HG02938 (cell line): ENCODE measurements at regions not wholly inside any gene's neighbourhood (a gene's known extent, or its start where the extent isn't known, plus 50 kb on each side); places are given as distances from the start of the nearest gene placed in this dataset.

Source experiments
- ATAC-seq: cut with Tn5 transposase; IDR thresholded peaks from one replicate; pipeline ENCODE4 v1.9.1; 2021; ENCODE audit warnings: mild to moderate bottlenecking, moderate library complexity; ENCODE audit not compliant: unreplicated experiment

DNA sequence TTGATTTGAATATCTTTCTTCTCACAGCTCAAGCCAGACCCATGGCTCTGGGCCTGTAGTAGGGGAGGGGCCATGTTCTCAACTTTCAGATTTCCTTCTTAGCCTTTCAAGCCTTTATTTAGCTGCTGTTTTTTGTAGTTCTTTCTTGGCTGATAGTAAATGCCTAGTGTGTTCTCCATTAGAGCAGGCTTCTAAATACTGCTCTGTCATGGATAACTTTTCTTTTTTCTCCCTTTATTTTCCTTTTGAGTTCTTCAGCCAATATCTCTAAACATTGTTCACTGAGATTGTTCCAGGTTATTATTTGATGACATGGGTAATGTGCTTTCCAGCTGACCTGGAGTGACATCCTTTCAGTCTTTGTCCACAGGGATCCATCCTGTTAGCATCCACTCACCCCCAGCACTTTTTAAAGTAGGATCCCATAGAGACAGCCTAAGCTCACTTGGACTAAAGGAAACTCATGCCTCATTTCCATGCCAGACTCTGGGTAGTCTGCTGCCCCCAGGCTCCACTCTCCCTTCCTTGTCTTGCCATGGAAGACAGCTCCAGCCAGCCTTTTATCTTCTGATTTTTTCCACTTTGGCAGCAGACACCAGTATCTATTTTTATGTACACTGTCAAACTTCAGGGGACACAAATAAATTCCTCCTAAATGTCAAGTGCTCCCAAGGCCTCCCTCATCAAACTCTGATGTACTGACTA is 645.6 kb downstream of the RNF144B start:
- no peak for ATAC-seq

DNA sequence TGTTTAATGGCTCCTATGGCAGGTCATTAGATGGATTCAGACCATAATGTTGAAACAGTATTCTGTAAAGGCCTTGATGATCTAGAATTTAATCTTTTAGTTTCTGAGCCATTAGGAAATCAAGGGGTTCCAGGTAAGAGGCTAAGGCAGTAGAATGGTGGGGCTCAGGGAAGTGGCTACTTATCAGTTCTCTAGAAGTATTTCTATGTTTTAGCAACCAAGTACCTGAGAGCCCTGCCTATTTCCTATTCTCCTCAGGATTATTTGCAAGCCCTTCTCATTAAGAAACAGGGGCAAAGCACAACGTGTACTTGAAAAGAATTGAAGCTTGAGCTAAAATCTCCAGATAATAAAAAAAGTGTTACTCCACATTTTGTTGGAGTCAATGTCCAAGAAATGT is 646.5 kb downstream of the RNF144B start:
- no peak for ATAC-seq

DNA sequence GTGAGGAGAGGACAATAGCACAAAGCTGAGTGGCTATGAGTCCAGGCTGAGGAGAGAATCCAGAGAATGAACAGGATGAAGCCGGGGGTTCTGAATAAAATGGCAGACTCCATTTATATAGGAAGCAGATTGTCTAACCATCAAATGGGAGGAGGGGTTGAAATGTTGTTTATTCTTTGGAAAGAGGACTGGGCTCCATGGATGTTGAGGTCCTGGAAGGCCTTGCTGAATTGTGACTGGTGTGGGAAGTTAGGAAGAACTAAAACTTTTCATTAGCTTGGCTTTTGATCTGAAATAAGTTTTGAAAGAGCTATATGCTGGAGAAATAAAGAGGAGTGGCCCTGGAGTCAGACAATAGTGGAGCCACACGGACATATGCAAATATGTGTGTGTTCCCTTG is 647.8 kb downstream of the RNF144B start:
- no peak for ATAC-seq

DNA sequence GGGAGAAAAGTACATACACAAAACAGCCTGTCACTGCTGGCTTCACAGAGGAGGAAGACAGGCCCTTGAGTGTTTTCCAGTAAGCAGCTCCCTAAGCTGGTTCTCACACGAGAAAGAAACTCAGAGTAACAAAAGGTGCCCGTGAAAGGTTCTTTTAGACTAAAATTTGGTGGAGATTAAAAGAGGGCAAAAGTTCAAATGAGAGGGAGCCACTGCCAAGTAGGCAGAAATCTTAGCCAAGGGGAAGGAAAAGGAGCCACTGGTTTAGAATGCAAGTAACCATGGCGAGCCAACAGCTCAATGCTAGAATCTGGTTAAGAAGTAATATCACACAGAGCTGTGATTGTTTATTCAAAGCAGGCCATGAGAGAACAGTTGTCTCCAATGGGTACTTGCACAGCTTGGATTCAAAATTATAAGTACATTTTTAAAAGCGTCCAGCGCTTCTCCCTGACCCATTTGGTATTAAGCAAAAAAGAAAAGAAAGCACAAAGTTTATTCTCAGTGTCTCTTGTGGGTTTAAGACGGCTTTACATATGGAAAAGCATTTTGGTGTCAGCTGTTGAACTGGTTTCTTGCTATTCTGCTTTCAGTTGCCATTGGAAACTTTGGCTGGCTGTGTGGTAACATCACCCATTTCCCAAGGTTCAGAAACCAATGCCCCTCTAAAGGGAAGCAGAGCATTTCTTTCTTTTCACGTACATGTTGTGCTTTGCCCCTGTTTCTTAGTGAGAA is 648.5 kb downstream of the RNF144B start:
- no peak for ATAC-seq

DNA sequence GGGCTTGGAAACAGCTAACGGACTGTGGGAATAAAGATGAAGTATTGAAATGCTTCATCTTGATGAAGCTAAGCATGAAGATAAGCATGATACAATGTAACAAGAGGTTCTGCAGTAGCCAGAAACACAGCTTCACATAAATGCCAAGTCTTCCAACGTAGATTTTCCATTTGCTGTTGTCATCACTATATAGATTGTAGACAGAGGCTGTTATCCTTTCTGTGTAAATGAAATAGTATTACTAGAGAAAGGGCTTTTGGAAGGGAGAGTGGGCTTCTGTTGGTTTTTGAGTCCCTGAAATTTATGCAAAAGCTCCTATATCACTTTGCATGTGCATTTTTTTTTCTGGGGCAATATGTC is 649.0 kb downstream of the RNF144B start:
- ATAC-seq, result no peak

DNA sequence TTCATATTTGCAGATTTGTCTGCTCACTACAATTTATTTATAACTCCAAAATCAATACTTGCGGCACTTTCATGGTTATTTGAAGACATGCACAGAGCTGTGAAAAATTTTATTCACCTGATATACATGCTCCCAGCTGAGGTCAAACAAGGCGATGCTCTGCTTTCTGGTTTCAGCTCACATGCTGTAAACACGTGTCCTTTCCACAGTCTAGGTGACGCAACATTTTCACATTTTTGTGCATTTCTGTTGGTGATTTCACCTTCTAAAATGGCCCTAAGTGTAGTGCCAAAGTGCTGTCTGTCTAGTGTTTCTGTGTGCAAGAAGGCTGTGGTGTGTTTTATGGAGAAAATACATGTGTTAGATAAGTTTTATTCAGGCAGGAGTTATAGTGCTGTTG is 650.5 kb downstream of the RNF144B start:
- no peak for ATAC-seq

DNA sequence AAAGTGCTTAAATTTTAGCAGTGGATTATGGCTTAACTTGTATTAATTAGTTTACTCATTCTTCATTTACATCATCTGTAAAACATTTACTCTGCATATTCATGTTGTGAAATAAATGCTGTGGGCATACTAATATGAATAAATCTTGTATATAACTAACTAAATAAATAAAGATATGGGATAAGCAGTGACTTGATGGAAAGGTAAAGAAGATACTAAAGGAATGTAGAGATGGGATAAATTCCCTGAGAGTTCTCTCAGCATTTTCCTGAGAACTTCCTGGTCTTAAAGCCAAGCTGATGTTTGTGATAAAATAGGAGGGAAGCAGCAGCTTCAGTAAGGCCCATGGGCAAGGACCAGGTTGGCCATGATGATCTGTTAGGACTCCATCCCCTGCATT is 652.1 kb downstream of the RNF144B start:
- ATAC-seq, result no peak

DNA sequence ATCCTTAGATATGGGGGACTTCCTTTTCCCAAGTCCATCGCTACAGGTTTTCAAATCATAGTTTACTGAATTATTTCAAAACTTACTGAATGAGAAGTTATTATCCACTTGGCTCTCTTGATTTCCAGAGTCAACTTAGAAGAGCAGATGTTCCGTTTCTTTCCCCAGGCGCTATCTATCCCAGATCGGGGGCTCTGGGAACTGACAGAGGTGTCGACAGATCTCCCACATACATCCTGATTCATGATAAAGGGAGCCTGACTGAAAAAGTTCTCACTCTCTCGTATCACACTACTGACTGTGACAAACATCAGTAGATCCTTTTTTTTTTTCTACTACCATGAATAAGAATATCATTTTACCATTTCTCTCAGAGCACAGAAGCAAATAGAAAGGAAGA is 654.8 kb downstream of the RNF144B start:
- no peak for ATAC-seq

DNA sequence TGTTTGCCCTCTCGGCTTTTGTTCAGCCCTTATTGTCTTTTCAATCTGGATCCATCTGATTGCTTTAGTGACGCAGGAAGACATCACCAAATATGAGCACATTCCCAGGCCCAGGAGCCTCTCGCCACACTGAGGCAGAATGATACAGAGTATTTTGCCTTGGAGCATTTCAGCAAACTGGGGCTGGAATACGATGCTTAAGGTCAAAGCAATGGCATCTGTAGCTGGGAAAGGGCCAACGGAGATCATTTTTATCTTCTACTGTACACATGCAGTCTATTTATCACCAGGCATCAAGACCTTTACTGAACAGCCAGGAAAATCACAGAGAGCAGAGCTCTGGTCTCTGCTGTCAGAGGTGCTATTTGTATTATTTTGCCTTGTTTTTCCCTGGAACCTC is 655.3 kb downstream of the RNF144B start:
- ATAC-seq, result no peak

DNA sequence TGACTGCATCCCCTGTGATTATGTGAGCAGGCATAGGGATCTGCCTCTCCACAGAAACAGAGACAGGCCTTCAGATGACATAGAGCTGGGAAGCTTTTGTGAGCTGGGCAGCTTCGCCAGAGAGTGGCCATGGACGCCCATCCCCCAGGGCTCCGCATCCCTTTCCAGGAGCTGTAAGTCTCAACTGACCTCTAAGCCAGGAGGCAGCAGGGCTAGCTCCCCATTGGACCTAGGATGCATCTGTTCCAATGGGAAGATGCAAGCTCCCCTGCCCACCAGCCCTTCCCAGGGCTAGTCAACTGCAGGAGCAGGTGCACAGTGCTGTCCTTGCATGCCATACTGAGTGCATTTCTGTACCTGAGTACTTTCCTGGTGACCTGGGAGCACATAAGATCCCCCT is 663.6 kb downstream of the RNF144B start:
- ATAC-seq, result no peak

DNA sequence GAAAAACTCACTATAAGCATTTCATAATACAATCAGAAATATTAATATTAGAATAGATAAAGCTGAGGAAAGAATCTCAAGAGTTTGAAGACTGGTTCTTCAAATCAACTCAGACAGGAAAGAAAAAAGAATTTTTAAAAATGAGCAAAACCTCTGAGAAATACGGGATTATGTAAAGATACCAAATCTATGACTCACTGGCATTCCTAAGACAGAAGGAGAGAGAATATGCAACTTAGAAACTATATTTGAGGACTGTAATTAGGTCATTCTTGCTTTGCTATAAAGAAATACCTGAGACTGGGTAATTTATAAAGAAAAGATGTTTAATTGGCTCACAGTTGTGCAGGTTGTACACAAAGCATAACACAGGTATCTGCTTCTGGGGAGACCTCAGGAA is 665.1 kb downstream of the RNF144B start:
- ATAC-seq, result no peak

DNA sequence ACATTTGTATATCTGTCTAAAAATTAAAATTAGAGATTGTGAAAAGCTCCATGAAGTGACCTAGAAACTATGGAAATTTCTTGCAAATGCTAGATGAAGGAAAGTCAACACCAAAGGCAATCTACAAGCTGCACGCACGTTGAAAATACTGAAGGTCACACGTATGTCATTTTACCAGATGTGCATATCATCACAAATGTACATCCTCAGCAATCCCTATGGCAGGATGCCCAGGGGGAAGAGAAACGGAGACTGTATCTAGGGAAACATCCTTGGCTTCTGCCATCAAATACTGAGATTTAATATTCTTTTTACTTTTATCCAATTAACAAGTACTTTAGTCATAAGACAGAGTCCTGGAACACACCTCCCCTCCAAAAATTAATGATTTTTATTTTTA is 672.0 kb downstream of the RNF144B start:
- ATAC-seq, result no peak

DNA sequence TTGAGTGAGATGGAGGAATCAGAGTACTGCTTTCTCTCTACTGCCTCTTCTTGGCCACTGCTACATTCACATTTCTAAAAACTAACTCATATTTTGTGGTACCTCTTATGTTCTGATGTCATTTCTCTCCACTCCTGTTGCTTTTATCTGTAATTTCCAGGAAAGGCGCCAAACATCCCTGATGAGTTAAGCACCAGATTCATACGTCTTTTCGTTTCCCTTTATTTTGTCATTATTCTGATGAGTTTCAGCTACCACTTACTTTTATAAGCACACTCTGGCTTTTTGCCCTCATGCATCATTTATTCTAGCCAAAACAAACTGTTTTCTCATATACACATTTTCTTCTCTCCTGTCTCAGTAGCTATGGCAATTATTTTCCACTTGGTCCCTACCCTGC is 680.0 kb downstream of the RNF144B start:
- ATAC-seq, result no peak

DNA sequence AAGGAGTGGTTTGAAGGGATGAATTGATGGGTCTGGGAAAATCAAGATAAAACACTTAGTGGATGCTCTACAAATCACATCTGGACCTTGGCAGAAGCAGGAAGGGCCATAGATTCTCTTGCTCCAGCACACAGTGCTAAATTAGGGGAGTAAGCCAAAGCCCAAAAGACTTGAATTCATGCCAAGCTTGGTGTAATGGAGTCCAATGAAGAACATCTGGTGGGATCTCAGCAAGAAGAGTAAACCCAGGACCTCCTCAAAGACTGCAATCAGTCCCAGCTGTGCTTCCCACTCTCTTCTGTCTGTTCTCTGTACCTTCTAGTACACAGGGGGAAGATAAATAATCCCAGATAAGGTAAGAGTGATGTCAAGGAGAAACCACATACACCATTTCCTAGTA is 683.4 kb downstream of the RNF144B start:
- no peak for ATAC-seq

DNA sequence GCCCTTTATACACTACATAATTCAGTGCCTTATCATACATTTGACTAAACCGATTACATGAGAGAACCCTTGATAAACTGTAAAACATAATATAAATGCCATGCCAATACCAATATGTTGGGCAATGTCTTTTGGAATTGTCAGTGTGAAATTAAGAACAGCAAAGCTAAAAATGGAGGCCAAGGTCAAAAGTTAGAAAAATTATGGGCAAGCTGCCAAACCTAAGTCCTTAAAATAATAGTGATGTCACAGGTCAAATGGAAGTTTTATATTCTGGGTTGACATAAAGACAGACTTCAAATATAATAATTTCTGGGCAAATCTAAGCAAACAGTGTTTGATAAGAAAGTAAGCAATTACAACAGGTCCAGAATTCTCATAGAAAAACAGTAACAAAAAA is 696.7 kb downstream of the RNF144B start:
- no peak for ATAC-seq

DNA sequence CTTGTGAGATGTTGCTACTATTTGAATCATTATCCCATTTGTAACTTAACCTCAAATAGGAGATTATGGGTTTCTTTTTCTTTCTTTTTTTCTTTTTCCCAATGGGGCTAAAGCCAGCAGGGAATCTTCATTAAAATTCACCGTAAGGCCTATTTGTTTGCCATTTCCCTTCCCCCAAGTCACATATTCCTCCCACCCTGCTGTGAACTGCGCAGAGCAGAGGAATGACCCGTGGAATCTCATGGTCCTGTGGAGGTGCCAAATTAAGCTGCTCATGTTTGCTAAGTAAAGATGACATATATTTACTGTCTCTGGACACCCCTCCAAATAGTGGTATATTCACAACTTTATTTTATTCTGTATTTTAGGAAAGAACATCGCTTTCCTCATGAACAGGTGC is 699.3 kb downstream of the RNF144B start:
- ATAC-seq, result no peak

DNA sequence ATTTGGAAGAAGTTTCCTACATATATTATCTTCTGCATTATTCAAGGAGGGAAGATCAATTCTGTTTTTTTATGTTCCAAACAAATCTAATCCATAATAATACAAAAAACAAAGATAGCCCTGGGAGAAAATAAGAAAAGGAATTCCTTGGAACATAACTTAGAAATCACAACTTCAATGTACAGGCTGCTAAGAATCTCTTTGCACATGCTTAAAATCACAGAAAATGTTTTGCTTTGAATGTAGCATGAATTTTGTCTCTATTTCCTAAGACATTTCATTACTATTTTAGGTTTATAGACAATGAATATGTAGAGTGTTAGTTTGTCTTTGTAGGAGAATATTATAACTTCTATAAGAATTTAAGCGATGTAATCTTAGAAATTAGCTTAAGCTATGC is 700.1 kb downstream of the RNF144B start:
- ATAC-seq, result no peak

DNA sequence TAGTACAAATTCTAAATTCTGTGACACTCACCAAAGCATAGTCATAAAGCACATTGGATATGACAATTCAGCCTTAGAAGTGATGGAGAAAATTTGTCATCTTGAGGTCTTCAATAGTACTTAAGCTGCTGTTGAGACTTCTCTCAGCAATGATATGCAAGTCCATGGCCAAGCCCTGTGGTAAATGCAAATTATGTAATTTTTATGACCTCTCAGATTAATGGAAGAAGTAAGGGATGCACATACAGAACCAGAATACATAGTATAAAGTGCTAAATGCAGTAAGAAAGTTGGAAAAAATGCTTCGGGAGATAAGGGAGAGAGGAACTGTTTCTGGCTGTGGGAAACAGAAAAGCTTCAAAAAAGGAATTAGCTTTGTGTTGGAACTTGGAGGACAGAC is 700.7 kb downstream of the RNF144B start:
- no peak for ATAC-seq

DNA sequence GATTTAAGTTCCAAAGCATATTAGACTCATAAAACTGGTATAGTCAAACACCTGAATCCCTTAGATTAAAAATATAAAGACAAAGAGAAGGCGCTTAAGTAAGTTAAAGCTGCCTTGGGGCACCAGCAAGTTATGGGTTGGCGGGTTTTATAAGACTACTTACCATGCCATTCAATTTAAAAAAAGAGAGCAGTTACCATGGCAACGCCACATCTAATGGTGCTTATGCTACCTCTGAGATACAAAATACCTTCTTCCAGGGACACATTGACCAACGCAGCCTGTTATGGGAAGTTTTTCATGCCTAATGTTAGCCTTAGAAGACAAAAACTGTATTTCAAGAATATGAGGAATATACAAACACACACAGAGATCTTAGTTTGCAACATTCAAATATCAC is 713.6 kb downstream of the RNF144B start:
- ATAC-seq, result no peak

DNA sequence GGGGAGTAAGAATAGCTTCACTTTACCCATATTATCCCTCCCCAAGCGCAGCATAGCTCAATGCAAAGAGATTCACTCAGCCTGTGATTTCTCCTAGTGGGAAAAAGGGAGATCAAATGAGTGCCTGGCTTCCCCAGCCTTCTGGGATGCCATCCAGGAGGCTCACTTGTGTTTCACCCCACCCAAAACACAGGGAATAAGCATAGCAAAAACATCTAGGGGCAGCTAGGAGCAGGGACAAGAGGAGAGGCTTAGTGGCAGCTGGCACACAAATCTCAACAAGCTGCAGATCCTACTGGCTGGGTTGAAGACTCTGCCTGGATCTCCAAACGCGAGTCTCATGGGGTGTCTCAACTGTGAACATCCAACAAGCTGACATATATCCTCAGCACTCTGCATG is 715.8 kb downstream of the RNF144B start:
- ATAC-seq, result no peak

DNA sequence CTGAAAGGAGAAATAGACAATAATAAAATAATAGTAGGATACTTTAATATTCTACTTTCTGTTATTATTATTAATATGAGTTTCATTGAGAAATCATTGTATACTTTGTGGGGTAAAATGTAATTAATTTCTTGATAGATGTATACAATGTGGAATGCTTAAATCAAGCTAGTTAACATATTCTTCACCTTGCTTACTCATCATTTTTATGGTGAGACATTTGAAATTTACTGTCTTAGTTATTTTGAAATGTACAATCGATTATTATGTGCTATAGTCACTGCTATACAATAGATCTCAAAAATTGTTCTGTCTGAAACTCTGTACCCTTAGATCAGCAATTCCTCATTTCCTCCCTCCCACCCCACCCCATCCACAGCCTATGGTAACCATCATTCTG is 720.3 kb downstream of the RNF144B start:
- ATAC-seq, result no peak

DNA sequence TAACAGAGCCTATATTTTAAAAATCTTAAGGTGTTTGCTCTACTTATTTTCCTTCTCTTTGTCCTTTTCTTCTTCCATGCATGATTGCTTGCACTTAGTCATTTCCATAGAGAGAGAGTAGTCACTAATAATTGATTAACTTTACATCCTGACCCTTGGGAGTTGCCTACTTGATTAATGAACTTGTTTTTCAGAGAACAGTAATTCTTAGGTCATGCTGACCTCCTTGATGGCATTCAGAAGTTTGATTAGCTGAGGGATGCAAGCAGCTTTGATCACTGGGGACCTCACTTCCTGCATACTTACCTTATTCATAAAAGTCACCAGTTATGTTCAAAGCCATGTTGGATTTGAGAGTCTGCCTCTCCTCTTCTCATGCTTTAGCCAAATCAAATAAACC is 715.6 kb upstream of the ID4 start:
- no peak for ATAC-seq

DNA sequence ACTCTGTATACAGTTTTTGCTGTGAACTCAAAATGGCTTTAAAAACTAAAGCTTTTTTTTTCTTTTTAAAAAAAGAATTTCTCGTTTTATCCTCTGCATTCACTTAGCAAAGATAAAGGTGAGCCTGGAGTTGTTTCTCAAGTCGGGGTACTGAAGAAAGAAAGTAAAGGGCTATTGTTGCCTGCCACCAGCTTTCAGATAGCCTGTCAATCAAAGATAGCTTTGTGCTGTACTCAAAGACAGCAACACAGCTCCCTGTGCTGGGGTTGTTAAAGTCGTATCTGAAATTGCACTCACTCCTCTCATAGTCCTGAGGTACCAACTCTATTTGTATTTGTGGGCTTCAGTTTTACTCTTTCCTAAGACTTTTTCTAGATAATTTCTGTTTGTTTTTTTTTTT is 710.1 kb upstream of the ID4 start:
- ATAC-seq, result no peak
